Epithelial cell of proximal tubule (primary cell): ENCODE measurements at regions not wholly inside any gene's neighbourhood (a gene's known extent, or its start where the extent isn't known, plus 50 kb on each side); places are given as distances from the start of the nearest gene placed in this dataset.

Experiments
- DNase-seq: peaks from one replicate; pipeline ENCODE4 v3.0.0-alpha.2; 2011; ENCODE audit warnings: low read depth
- H3K4me3 ChIP-seq: 2 replicates; pipeline ENCODE4 v1.5.1; 2011; ENCODE audit warnings: low read depth, mild to moderate bottlenecking, low read length
- CTCF ChIP-seq: conservative IDR thresholded peaks from 2 replicates; pipeline ENCODE4 v1.5.1; 2012; ENCODE audit warnings: low read depth, mild to moderate bottlenecking, low read length

DNA sequence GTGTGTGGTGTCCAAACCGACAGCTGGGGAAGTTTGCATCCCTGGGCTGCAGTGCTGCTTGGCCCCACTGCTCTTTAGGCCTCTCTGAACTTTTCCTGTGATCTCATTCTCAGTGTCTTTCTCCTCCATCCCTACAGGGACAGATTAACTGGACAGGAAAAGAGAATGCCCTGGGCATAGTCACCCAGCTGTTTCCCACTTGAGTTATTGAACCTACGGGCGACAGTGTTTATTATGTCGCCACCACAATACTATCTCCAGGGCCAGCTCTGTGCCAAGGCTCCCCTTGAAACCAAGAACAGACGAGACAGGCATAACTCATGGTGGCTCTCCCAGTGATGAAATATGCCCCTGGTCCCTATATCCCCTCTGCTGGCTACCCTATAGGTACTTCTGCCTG lies 147.8 kb upstream of the EPHA7 start:
- no peak overlapping the region for H3K4me3 ChIP-seq
- DNase-seq, result no peak
- no peak for TF ChIP-seq CTCF

DNA sequence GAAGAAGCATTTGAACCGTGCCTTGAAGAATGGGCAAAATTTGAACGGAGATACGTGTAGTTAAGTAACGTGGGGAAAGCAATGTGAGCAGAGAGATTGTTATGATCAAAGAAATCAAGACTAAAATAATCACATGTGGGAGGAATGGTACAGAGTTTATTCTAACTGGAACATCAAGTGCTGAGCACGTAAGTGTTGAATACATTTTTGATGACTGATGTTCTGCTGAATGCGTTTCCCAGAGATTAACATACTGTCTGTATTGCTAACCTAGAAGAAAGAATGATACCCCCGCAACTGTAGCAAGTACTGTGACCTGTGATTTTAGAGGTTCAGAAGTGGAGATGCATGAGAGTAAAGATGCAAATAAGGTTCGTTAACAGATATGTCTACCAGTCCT lies 146.9 kb upstream of the EPHA7 start:
- no peak overlapping the region for H3K4me3 ChIP-seq
- no peak for DNase-seq
- TF ChIP-seq CTCF, result no peak

- no peak for TF ChIP-seq CTCF
- DNase-seq, result no peak
- no peak overlapping the region for H3K4me3 ChIP-seq
These were observed 143.2 kb upstream of the EPHA7 start for GRCh38 chr6:93562582-93562981.

GRCh38 chr6:93555292-93555691 lies 135.9 kb upstream of the EPHA7 start:
- DNase-seq, result no peak
- no peak for TF ChIP-seq CTCF
- no peak overlapping the region for H3K4me3 ChIP-seq

- no peak overlapping the region for H3K4me3 ChIP-seq
- no peak for TF ChIP-seq CTCF
- DNase-seq, result no peak
These were observed 134.7 kb upstream of the EPHA7 start for GRCh38 chr6:93554018-93554417.

- peak; percentile 16 for DNase-seq
- TF ChIP-seq CTCF, result no peak
- no peak overlapping the region for H3K4me3 ChIP-seq
These were observed 131.4 kb upstream of the EPHA7 start for GRCh38 chr6:93550551-93551276.

DNA sequence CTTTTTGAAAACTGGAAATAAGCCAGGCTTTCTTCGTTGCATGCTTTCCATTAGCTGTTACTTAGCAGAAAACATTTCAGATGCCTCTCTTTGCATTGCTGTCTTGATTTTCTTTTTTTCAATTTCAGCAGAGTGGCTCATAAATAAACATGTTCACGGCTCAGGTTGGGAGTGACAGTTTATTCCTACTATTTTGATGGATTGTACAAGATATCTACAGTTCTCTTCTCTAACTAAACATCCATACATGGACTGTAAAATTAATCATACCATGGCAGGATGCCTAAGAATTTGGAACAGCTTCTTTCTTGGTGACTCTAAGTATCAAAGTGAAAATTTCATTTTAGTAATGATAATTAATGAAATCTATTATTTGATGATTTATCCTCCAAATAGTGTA lies 130.5 kb upstream of the EPHA7 start:
- TF ChIP-seq CTCF, result no peak
- DNase-seq, result no peak
- H3K4me3 ChIP-seq, result no peak overlapping the region
